ENCODE measurements at regions not wholly inside any gene's neighbourhood (a gene's known extent, or its start where the extent isn't known, plus 50 kb on each side); places are given as distances from the start of the nearest gene placed in this dataset.

GRCh38 chr1:166221316-166221715 lies 54.5 kb upstream of the FAM78B start:
- DNase-seq (ENCODE audit: low read depth) = no peak
- no peak for TF ChIP-seq CTCF (IDR thresholded peaks at IDR 0.05; ENCODE audit: low read depth, low read length, missing control alignments)

GRCh38 chr1:166233750-166234366 lies 67.1 kb upstream of the FAM78B start:
- no peak for TF ChIP-seq CTCF (IDR thresholded peaks at IDR 0.05; ENCODE audit: low read depth, low read length, missing control alignments)
- no peak for DNase-seq (ENCODE audit: low read depth)
- no peak overlapping the region for H3K4me3 ChIP-seq (ENCODE audit: low read depth, low read length)

More at GRCh38 chr1:166221316-166221715, 54.5 kb upstream of the FAM78B start:
- no peak overlapping the region for H3K4me3 ChIP-seq (ENCODE audit: low read depth, low read length)

DNA sequence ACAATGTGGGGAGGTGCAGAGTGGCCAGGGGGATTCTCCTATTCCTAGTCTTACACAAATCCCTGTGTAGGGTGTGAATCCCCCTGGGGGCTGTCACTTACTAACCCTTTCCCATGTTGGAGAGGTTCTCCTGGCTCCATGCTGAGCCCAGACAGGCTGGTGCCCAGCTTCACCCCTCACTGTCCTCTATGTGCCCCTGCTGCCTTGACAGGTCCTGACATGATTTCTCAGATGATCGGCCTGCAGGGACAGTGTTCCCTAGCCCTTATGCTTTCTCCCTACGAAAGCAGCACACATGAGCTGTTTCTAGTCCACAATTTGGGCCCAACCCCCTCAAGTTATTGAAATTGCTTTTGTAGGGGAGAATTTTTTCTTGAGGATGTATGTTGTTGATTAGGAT lies 68.9 kb upstream of the FAM78B start:
- no peak overlapping the region for H3K4me3 ChIP-seq (ENCODE audit: low read depth, low read length)
- DNase-seq (ENCODE audit: low read depth) = no peak
- TF ChIP-seq CTCF (IDR thresholded peaks at IDR 0.05; ENCODE audit: low read depth, low read length, missing control alignments) = no peak

DNA sequence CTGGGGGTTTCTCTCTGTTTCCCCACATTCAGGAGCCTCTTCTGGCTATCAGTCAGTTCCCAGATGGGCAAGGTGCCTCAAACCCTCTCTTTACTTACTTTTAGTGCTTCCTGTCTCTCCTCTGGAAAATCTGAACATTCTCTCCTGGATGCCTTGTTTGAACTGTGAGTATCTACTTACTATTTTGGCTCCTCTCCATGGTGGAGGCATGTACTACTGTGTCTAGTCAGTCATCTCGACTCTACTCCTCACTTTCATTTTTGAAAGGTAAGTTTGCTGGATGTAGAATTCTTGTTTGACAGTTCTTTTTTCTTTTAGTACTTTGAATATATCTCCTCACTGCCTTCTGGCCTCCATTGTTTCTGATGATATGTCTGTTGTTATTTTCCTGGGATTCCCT lies 70.9 kb upstream of the FAM78B start:
- no peak for DNase-seq (ENCODE audit: low read depth)
- TF ChIP-seq CTCF (IDR thresholded peaks at IDR 0.05; ENCODE audit: low read depth, low read length, missing control alignments) = no peak
- H3K4me3 ChIP-seq (ENCODE audit: low read depth, low read length) = no peak overlapping the region

GRCh38 chr1:166253076-166253779 lies 86.4 kb upstream of the FAM78B start:
- no peak for TF ChIP-seq CTCF (IDR thresholded peaks at IDR 0.05; ENCODE audit: low read depth, low read length, missing control alignments)
- no peak for DNase-seq (ENCODE audit: low read depth)

GRCh38 chr1:166258017-166258416 lies 91.2 kb upstream of the FAM78B start:
- no peak for DNase-seq (ENCODE audit: low read depth)
- peak; percentile 48 for TF ChIP-seq CTCF (IDR thresholded peaks at IDR 0.05; ENCODE audit: low read depth, low read length, missing control alignments)
- H3K4me3 ChIP-seq (ENCODE audit: low read depth, low read length) = no peak overlapping the region

More at GRCh38 chr1:166253076-166253779, 86.4 kb upstream of the FAM78B start:
- H3K4me3 ChIP-seq (ENCODE audit: low read depth, low read length) = no peak overlapping the region

DNA sequence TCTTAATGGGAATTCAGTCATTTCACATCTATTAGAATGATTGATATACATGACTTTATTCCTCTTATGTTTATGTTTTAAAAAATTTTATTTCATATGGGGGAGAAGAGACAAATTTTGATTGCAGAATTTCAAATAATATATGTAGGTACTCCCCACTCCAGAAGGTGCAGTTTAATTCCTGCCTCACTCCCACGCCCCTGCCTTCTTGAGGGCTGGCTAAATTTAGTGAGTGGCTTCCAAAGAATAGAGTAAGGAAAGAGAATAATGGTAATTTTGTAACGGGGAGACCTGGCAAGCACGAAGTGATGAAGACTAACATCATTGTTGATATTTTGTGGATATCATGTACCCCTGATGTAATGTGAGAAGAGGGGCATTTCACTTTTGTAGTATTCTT lies 94.7 kb upstream of the FAM78B start:
- H3K4me3 ChIP-seq (ENCODE audit: low read depth, low read length) = no peak overlapping the region
- no peak for TF ChIP-seq CTCF (IDR thresholded peaks at IDR 0.05; ENCODE audit: low read depth, low read length, missing control alignments)
- DNase-seq (ENCODE audit: low read depth) = no peak

All from GM12864 (cell line).